NCI-H82 (cell line): ENCODE measurements at regions not wholly inside any gene's neighbourhood (a gene's known extent, or its start where the extent isn't known, plus 50 kb on each side); places are given as distances from the start of the nearest gene placed in this dataset.
"Not testable (repeated sequence)": the region's sequence is repeated elsewhere in the genome, so short reads cannot be mapped to it uniquely, and the experiment has no call there.

Source experiments
- DNase-seq: peaks from one replicate; lab custom pipeline; 2025; lab: John Stamatoyannopoulos, UW

- no peak for DNase-seq
Observed at GRCh38 chr11:49499117-49499516, 290.7 kb upstream of the FOLH1 start.

GRCh38 chr11:49505231-49505630, 296.8 kb upstream of the FOLH1 start:
- DNase-seq, result no peak

- peak; percentile 51 for DNase-seq
Observed at GRCh38 chr11:49526240-49526829, 317.9 kb upstream of the FOLH1 start.

GRCh38 chr11:49533204-49533603, 324.8 kb upstream of the FOLH1 start:
- no peak for DNase-seq

GRCh38 chr11:49538927-49539326, 330.5 kb upstream of the FOLH1 start:
- DNase-seq, result not testable (repeated sequence)

- DNase-seq, result peak; percentile 12
Observed at GRCh38 chr11:49558261-49558847, 350.0 kb upstream of the FOLH1 start.

- DNase-seq, result not testable (repeated sequence)
Observed at GRCh38 chr11:49560593-49560992, 352.2 kb upstream of the FOLH1 start.

- not testable (repeated sequence) for DNase-seq
Observed at GRCh38 chr11:49561240-49561880, 353.0 kb upstream of the FOLH1 start.

- not testable (repeated sequence) for DNase-seq
Observed at GRCh38 chr11:49562262-49562661, 353.9 kb upstream of the FOLH1 start.

GRCh38 chr11:49579492-49579891, 371.1 kb upstream of the FOLH1 start:
- DNase-seq, result not testable (repeated sequence)

- not testable (repeated sequence) for DNase-seq
Observed at GRCh38 chr11:49585495-49585894, 366.7 kb upstream of the OR4C13 start.

- not testable (repeated sequence) for DNase-seq
Observed at GRCh38 chr11:49608892-49609291, 343.3 kb upstream of the OR4C13 start.

GRCh38 chr11:49623872-49624271, 328.3 kb upstream of the OR4C13 start:
- not testable (repeated sequence) for DNase-seq

GRCh38 chr11:49670705-49671104, 281.5 kb upstream of the OR4C13 start:
- not testable (repeated sequence) for DNase-seq

- not testable (repeated sequence) for DNase-seq
Observed at GRCh38 chr11:49702121-49702520, 250.1 kb upstream of the OR4C13 start.

- DNase-seq, result not testable (repeated sequence)
Observed at GRCh38 chr11:49750447-49750846, 201.7 kb upstream of the OR4C13 start.

GRCh38 chr11:49750960-49751359, 201.2 kb upstream of the OR4C13 start:
- not testable (repeated sequence) for DNase-seq

GRCh38 chr11:49780791-49781190, 171.4 kb upstream of the OR4C13 start:
- DNase-seq, result not testable (repeated sequence)

GRCh38 chr11:49782000-49782399, 170.2 kb upstream of the OR4C13 start:
- not testable (repeated sequence) for DNase-seq

GRCh38 chr11:49783841-49784240, 168.3 kb upstream of the OR4C13 start:
- DNase-seq, result not testable (repeated sequence)

GRCh38 chr11:49789787-49790186, 162.4 kb upstream of the OR4C13 start:
- not testable (repeated sequence) for DNase-seq

GRCh38 chr11:49798206-49798837, 153.9 kb upstream of the OR4C13 start:
- DNase-seq, result not testable (repeated sequence)
